ENCODE measurements at regions not wholly inside any gene's neighbourhood (a gene's known extent, or its start where the extent isn't known, plus 50 kb on each side); places are given as distances from the start of the nearest gene placed in this dataset.

- peak; percentile 20 for DNase-seq (ENCODE audit: low read depth)
Measured at GRCh38 chr5:92460505-92460904, 1077.4 kb upstream of the ARRDC3 start.

- DNase-seq (ENCODE audit: low read depth) = no peak
Measured at GRCh38 chr5:92459654-92460053, 1076.5 kb upstream of the ARRDC3 start.

GRCh38 chr5:92455011-92455410, 1071.9 kb upstream of the ARRDC3 start:
- no peak for DNase-seq (ENCODE audit: low read depth)

GRCh38 chr5:92444888-92445287, 1061.8 kb upstream of the ARRDC3 start:
- DNase-seq (ENCODE audit: low read depth) = peak; percentile 6

- no peak for DNase-seq (ENCODE audit: low read depth)
Measured at GRCh38 chr5:92435781-92436180, 1052.7 kb upstream of the ARRDC3 start.

- no peak for DNase-seq (ENCODE audit: low read depth)
Measured at GRCh38 chr5:92429646-92430045, 1046.5 kb upstream of the ARRDC3 start.

GRCh38 chr5:92428415-92428814, 1045.3 kb upstream of the ARRDC3 start:
- DNase-seq (ENCODE audit: low read depth) = no peak

GRCh38 chr5:92424785-92425426, 1041.8 kb upstream of the ARRDC3 start:
- no peak for DNase-seq (ENCODE audit: low read depth)

- no peak for DNase-seq (ENCODE audit: low read depth)
Measured at GRCh38 chr5:92421942-92422341, 1038.8 kb upstream of the ARRDC3 start.

- DNase-seq (ENCODE audit: low read depth) = no peak
Measured at GRCh38 chr5:92421196-92421595, 1038.1 kb upstream of the ARRDC3 start.

- no peak for DNase-seq (ENCODE audit: low read depth)
Measured at GRCh38 chr5:92419261-92419660, 1036.1 kb upstream of the ARRDC3 start.

- DNase-seq (ENCODE audit: low read depth) = no peak
Measured at GRCh38 chr5:92418341-92418740, 1035.2 kb upstream of the ARRDC3 start.

GRCh38 chr5:92409134-92409533, 1026.0 kb upstream of the ARRDC3 start:
- no peak for DNase-seq (ENCODE audit: low read depth)

- no peak for DNase-seq (ENCODE audit: low read depth)
Measured at GRCh38 chr5:92402956-92403702, 1020.0 kb upstream of the ARRDC3 start.

GRCh38 chr5:92402045-92402444, 1018.9 kb upstream of the ARRDC3 start:
- DNase-seq (ENCODE audit: low read depth) = peak; percentile 6

- peak; percentile 33 for DNase-seq (ENCODE audit: low read depth)
Measured at GRCh38 chr5:92401492-92401891, 1018.4 kb upstream of the ARRDC3 start.

GRCh38 chr5:92394936-92395335, 1011.8 kb upstream of the ARRDC3 start:
- no peak for DNase-seq (ENCODE audit: low read depth)

GRCh38 chr5:92390657-92391056, 1007.5 kb upstream of the ARRDC3 start:
- no peak for DNase-seq (ENCODE audit: low read depth)

- DNase-seq (ENCODE audit: low read depth) = no peak
Measured at GRCh38 chr5:92380069-92380770, 997.1 kb upstream of the ARRDC3 start.

GRCh38 chr5:92378966-92379611, 996.0 kb upstream of the ARRDC3 start:
- peak; percentile 50 for DNase-seq (ENCODE audit: low read depth)

- DNase-seq (ENCODE audit: low read depth) = no peak
Measured at GRCh38 chr5:92374859-92375258, 991.7 kb upstream of the ARRDC3 start.

GRCh38 chr5:92372766-92373165, 989.6 kb upstream of the ARRDC3 start:
- no peak for DNase-seq (ENCODE audit: low read depth)

Data from myocyte (in vitro differentiated cells).